ENCODE measurements at regions not wholly inside any gene's neighbourhood (a gene's known extent, or its start where the extent isn't known, plus 50 kb on each side); places are given as distances from the start of the nearest gene placed in this dataset.
A peak's percentile ranks its signal among the peaks of the same experiment; 100 is the strongest.

DNA sequence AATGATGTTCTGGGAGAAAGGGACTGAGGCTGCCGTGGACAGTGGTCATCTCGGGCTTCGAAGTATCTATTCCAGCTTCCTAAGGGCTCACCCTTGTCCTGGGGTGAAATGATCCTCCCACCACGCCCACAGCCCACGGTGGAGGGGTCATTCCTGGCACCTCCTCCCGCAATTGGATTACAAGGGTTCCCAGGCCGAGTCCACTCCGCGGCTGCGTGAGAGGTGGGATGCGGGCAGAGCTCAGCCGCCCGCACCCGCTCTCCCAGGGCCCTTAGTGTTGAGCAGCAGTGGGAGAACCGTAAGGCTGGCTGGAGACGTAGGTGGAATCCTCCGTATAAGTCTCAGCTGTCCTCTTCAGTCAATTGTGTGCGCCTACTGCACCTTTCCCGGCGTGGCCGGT lies 273.3 kb upstream of the ADAMTS16 start:
- Histone ChIP-seq H3K36me3 (no peaks in the 10 kb centered on the region), H3K4me3 (no peak overlapping the region), H3K27ac (no peak overlapping the region), H3K9me3 (no peaks in the 10 kb centered on the region), H3K4me1 (replicated peaks) (no peaks in the 10 kb centered on the region), H3K27me3 (replicated peaks; ENCODE audit: insufficient read depth) (peaks cover under 1% of the 10 kb centered on the region)
- intact Hi-C loops (cut with DNase I): no loop called here
- WGBS: 97% methylated on average over 21 of the region's 21 CpGs
- DNase-seq (ENCODE audit: low spot score): no peak
- TF ChIP-seq CTCF (IDR thresholded peaks at IDR 0.05) (no peak), POLR2A (IDR thresholded peaks at IDR 0.05) (no peak), POLR2AphosphoS5 (IDR thresholded peaks at IDR 0.05) (no peak)

- DNase-seq (ENCODE audit: low spot score): no peak
- H3K4me1 ChIP-seq (replicated peaks): no peaks in the 10 kb centered on the region
- H3K9me3 ChIP-seq: no peaks in the 10 kb centered on the region
- H3K27me3 ChIP-seq (replicated peaks; ENCODE audit: insufficient read depth): peaks cover 7% of the 10 kb centered on the region
- intact Hi-C loops (cut with DNase I): no loop called here
- no peak overlapping the region for H3K27ac ChIP-seq
- H3K4me3 ChIP-seq: no peak overlapping the region
- H3K36me3 ChIP-seq: no peaks in the 10 kb centered on the region
- TF ChIP-seq POLR2AphosphoS5 (IDR thresholded peaks at IDR 0.05) (no peak), CTCF (IDR thresholded peaks at IDR 0.05) (peak; percentile 21 to 59 (median 44)), POLR2A (IDR thresholded peaks at IDR 0.05) (no peak)
- 42% methylated on average over 9 of the region's 9 CpGs for WGBS
These were observed 271.9 kb upstream of the ADAMTS16 start for GRCh38 chr5:4868140-4868735.

GRCh38 chr5:4873652-4874051 lies 266.5 kb upstream of the ADAMTS16 start:
- TF ChIP-seq POLR2A (IDR thresholded peaks at IDR 0.05): no peak
- no peak for TF ChIP-seq POLR2AphosphoS5 (IDR thresholded peaks at IDR 0.05)
- no peak for TF ChIP-seq CTCF (IDR thresholded peaks at IDR 0.05)
- intact Hi-C loops (cut with DNase I): no loop called here
- 75% methylated on average over 8 of the region's 8 CpGs for WGBS

GRCh38 chr5:4874097-4874496 lies 266.0 kb upstream of the ADAMTS16 start:
- 89% methylated on average over 10 of the region's 10 CpGs for WGBS
- intact Hi-C loops (cut with DNase I): no loop called here
- no peak overlapping the region for H3K4me3 ChIP-seq
- DNase-seq (ENCODE audit: low spot score): no peak
- no peaks in the 10 kb centered on the region for H3K4me1 ChIP-seq (replicated peaks)
- no peak overlapping the region for H3K27ac ChIP-seq
- H3K36me3 ChIP-seq: no peaks in the 10 kb centered on the region
- peaks cover 7% of the 10 kb centered on the region for H3K27me3 ChIP-seq (replicated peaks; ENCODE audit: insufficient read depth)
- H3K9me3 ChIP-seq: no peaks in the 10 kb centered on the region
- TF ChIP-seq POLR2AphosphoS5 (IDR thresholded peaks at IDR 0.05) (no peak), POLR2A (IDR thresholded peaks at IDR 0.05) (no peak), CTCF (IDR thresholded peaks at IDR 0.05) (no peak)

More at GRCh38 chr5:4873652-4874051, 266.5 kb upstream of the ADAMTS16 start:
- H3K4me3 ChIP-seq: no peak overlapping the region
- no peaks in the 10 kb centered on the region for H3K9me3 ChIP-seq
- no peak overlapping the region for H3K27ac ChIP-seq
- no peaks in the 10 kb centered on the region for H3K36me3 ChIP-seq
- DNase-seq (ENCODE audit: low spot score): no peak
- no peaks in the 10 kb centered on the region for H3K4me1 ChIP-seq (replicated peaks)
- peaks cover 7% of the 10 kb centered on the region for H3K27me3 ChIP-seq (replicated peaks; ENCODE audit: insufficient read depth)

DNA sequence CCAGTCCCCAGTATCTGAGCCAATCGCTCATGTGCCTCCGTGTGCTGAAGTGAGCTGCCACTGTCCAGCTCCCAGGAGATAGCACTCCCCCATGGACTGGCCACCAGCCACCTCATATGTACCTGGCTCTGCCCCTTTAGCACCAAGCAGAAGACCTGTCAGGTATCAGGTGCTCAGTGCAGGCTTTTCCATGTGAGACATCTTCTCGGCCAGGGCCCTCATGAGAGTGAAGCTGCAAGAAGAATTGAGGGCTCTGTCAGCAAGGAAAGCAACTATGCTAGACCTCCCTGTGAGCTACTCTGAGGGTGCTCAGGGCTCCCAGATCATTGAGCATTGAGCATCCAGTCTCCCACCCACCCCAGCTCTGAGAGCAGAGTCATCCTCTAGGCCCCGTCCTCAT lies 264.2 kb upstream of the ADAMTS16 start:
- intact Hi-C loops (cut with DNase I): loop anchor here (5.0 kb wide), 3 partner anchors 66 to 541 kb away; partner anchors contain the start of gene ADAMTS16

More for the DNA sequence above, 264.2 kb upstream of the ADAMTS16 start:
- Histone ChIP-seq H3K36me3 (no peaks in the 10 kb centered on the region), H3K27me3 (replicated peaks; ENCODE audit: insufficient read depth) (peaks cover 7% of the 10 kb centered on the region), H3K4me3 (no peak overlapping the region), H3K27ac (no peak overlapping the region), H3K9me3 (no peaks in the 10 kb centered on the region), H3K4me1 (replicated peaks) (no peaks in the 10 kb centered on the region)
- no peak for DNase-seq (ENCODE audit: low spot score)
- no peak for TF ChIP-seq CTCF (IDR thresholded peaks at IDR 0.05)
- TF ChIP-seq POLR2A (IDR thresholded peaks at IDR 0.05): no peak
- no peak for TF ChIP-seq POLR2AphosphoS5 (IDR thresholded peaks at IDR 0.05)
- WGBS: 96% methylated on average over 4 of the region's 4 CpGs

Measured in prostate gland (tissue), 2 donors.